ENCODE measurements at regions not wholly inside any gene's neighbourhood (a gene's known extent, or its start where the extent isn't known, plus 50 kb on each side); places are given as distances from the start of the nearest gene placed in this dataset.
"Not testable (repeated sequence)": the region's sequence is repeated elsewhere in the genome, so short reads cannot be mapped to it uniquely, and the experiment has no call there.

DNA sequence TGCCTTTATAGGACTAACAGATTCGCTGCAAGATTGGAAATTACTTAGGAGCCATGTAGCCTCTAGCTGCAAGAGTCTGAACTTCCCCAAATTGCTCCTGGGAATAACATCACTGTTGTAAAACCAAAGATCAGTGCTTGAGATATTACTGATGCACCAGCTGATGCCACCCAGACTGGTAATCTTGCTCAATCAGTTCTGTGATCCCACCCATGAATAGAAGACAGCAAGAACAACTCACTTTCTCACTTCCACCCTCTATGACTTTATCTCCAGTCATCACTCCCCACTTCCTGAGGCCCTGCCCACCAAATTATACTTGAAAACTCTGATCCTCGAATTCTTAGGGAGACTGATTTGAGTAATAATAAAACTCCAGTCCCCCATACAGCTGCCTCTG is 1011.1 kb downstream of the PLA2G4A start:
- no peak for DNase-seq (ENCODE audit: low spot score)

DNA sequence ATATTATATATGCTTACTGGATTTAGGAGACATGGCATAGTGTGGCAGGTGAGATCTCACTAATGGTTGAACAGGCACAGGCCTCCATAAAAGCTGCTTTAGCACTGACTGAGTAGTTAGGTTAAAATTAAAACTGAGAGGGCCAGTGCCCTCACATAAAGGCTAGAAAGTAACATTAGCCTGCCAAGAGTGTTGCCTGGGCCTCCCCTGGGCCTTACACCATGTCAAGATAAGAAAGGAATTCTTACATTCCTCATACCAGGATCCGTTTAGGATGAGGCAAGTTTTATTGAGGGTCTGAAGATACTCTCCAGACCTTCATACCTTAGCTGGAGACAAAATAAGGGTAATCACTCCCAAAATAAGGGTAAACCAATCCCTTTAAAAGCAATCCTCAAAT is 1011.8 kb downstream of the PLA2G4A start:
- no peak for DNase-seq (ENCODE audit: low spot score)

DNA sequence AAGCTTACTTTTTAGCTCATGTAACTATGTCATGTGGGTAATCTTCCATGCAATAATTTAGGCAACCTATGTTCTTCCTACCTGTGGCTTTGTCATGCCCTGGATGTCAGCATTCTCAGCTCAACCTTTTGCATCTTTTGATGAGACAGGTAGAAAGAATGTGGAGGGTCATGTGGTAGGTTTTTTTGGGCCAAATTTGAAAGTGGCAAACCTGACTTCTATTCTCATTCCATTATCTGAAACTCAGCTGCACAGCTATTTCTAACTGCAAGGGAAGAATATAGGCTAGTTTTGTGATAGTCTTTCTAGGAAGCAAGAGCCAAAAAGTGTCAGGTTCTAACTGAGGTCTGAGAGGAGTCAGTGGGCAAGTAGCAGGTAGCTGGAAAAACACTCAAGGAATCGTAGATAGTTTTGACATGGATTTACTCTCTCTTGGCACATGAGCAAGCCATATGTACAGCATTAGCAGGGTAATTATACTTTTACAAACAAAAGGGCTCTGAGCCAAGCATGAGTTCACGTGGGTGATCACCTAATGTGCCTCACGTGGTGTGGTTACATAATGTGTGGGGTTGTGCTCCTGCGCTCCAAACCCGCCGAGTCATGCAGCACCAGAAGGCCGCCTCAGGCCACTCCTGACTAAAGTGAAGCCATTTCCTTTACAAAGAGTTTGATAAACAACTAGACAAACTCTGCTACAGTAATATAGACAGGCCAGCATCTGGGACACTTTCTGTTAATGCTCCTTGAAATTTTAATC is 1013.8 kb downstream of the PLA2G4A start:
- no peak for DNase-seq (ENCODE audit: low spot score)

DNA sequence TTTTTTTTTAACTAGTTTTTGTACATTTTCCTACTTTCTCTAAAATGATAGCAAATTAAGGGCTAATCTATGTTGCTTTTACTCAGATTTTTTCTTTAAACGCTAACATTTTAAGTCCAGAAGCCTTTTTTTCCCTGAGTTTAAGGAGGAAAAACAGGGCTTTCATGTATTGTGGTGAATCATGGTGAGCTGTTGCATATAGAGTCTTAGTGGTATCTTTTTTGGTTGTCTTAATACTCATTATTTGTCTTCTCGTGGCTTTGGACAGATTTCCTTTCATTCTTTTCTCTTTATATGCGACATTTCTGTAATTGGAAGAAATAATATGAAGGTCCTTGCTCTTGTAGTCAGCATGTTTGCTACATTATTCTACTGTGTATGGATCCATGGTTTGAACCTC is 1015.6 kb downstream of the PLA2G4A start:
- no peak for DNase-seq (ENCODE audit: low spot score)

DNA sequence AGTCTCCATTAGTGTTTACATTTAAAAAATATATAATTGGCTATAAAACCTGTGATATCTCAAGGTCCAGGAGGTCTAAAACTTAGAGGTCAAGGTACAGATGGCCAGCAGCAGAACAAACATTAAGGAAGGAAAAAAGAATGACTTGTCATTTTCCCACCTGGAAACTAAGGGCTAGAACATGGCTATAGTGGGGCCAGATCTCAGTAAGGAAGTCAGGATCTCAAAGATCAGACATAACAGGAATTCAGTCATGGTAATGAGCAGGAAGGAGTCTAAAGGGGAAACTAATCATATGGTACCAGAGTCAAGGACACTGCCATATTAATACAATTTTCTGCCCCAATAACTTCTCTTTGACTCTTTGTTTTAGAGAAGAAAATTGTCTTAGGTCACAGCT is 1018.8 kb downstream of the PLA2G4A start:
- DNase-seq (ENCODE audit: low spot score): no peak

DNA sequence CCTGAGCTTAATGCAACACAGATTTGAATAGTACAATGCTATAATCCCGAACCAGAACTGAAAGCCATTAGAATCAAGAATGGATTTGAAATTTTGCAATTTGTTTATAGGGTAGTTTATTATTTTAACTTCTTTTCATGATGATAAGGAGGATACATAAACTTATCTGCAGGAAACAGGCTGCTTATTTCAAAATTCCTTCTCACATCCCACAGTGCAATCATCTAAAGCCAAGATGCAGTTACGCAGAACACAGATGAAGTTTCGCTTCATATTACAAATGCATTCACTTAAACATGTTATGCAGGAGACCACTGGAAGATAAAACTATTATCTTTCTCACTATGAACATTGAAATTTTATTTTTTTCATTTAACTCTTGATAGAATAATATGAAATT is 1019.6 kb downstream of the PLA2G4A start:
- no peak for DNase-seq (ENCODE audit: low spot score)

DNA sequence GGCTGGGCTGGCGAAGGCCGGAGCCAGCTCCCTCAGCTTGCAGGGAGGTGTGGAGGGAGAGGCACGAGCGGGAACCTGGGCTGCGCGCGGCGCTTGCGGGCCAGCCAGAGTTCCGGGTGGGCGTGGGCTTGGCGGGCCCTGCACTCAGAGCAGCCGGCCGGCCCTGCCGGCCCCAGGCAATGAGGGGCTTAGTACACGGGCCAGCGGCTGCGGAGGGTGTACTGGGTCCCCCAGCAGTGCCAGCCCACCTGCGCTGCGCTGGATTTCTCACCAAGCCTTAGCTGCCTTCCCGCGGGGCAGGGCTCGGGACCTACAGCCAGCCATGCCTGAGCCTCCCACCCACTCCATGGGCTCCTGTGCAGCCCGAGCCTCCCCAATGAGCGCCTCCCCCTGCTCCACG is 1021.4 kb downstream of the PLA2G4A start:
- DNase-seq (ENCODE audit: low spot score): not testable (repeated sequence)

DNA sequence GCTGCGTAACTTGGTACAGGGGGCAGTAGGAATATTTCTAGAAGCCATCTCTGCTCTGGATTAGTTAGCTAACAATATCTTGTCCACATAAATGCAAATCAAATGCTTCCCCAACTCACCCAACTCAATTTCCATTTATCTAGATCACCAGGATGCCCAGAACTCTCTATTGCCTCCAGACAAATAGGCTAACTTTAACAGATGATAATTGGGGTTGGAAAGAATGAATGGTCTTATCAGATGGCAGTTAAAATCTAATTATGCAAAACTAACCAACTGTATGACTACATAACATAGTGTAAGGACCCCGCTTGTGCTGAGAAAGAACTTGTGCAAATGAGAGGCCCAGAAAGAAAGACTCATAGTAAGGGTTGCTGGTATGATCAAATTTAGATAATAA is 1024.8 kb downstream of the PLA2G4A start:
- no peak for DNase-seq (ENCODE audit: low spot score)

DNA sequence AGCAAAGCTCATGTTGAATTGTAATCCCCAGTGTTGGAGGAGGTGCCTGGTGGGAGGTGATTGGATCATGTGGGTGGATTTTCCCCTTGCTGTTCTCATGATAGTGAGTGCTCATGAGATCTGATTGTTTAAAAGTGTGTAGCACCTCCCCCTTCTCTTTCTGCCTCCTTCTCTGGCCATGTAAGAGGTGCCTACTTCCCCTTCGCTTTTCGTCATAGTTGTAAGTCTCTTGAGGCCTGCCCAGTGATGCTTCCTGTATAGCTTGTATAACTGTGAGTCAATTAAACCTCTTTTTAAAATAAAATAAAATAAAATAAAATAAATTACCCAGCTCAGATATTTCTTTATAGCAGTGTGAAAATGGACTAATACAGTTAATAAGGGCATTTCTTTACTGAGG is 1025.7 kb downstream of the PLA2G4A start:
- DNase-seq (ENCODE audit: low spot score): no peak

DNA sequence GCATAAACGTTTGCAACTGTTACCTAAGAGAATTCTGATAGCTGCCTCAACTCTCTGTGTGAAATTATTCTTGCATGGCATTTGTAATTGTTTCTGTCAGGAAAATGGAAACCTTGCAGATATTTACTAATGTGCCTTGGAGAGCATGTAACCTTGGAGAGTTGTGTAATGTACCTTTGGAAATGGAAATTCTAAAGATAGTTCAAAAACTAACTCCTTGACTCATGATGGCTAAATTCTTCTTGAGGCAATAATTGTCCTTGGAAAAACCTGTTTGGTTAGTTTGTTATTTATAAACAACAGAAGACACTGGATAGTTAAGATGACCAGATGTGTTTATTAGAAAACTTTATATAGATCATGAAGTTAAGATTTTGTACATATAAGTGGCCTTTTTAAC is 1033.8 kb downstream of the PLA2G4A start:
- no peak for DNase-seq (ENCODE audit: low spot score)

DNA sequence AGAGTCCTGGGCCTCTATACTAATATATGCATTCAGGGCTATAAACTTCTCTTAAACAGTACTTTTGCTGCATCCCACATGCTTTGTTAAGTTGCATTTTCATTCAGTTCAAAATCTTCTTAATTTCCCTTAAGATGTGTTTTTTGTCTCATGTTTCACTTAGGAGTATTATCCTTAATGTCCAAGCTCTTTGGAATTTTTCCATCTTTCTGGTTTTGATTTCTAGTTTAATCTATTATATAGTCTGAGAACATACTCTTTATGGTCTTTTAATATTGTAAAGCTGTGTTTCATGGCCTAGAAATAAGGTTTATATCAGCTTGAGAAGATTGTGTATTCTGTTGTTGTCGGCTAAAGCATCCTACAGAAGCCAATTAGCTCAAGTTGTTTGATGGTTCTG is 1041.8 kb downstream of the PLA2G4A start:
- DNase-seq (ENCODE audit: low spot score): no peak

DNA sequence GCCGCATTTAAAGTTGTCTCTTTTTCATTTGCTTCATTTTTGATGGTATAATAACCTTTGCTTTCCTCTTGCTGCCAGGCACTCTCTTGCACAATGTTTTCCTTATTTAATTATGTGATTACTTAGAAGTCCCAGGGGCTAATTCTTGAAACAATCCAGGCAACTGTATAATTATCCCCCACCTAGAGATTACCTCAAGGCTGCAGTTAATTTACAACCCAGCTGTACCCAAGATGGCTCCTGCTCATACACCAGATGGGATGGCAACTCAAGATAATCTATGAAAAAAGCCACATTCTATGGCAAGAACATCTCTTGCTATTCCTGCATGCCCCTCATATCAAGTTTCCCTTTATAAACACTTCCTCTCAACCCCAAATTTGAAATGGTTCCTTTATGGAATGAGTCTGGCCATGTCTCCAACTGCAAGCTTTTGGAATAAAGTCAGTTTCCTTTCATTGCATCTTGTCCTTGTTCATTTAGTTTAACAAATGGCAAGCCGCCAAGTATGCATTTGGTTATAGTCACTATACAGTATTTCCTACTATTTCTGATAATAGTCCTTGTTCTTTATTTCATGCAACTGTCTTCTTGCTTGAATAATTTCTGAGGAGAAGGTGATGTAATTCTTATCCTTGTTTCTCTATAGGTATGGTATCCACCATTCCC is 1042.6 kb downstream of the PLA2G4A start:
- no peak for DNase-seq (ENCODE audit: low spot score)

DNA sequence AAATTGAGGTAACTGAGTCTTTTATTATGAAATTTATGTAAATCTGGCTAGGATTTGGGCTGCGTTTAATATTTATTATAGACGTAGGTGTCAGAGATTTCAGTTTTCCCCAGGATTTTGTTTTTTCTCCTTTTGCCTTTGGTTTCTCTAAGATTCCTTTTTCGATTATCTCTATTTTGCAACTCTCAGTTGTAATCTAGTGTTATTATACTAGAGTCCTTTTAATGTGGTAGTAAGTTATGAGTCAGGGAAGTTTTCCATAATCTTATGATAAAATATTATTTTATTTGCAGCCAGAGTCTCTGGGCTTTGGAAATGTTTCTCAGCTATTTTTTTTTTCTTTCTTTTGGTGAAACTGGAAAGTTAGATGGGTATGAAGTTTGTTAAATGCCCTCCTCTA is 1043.8 kb downstream of the PLA2G4A start:
- no peak for DNase-seq (ENCODE audit: low spot score)

DNA sequence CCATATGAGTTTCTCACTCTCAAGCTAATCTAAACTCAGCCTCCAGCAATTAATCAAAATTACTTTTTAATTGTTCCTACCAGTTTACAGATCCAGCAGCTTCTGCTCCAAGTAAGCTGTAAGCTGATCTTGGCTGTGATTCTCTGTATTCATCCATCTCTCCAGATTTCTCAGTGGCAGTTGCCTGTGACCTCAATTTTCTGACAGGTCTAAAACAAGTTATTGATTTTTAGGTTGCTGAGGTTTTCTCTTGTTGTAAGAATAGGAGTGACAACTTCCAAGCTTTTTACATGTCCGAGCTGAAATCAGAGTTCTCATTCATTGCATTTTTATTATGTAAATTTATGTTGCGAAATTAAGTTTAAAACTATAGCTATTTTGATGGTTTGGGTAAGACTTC is 1044.4 kb downstream of the PLA2G4A start:
- no peak for DNase-seq (ENCODE audit: low spot score)

DNA sequence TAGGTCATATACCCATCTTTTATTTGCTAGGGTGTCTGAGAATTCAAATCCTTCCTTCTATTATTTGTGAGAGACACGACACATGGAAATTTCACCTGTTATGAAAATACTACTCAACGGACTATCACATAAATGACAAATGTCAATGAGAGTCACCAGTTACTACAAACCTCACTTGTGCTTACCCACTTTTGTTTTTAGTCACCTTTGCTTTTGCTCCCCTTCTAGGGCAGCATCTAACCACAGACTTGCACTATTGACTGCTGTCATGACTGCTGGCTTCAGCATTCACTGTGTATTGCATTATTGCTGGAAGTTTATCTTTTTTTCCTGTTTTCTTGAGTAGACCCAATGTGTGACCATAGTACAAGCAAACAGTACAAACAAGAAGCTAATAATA is 1048.0 kb downstream of the PLA2G4A start:
- no peak for DNase-seq (ENCODE audit: low spot score)

DNA sequence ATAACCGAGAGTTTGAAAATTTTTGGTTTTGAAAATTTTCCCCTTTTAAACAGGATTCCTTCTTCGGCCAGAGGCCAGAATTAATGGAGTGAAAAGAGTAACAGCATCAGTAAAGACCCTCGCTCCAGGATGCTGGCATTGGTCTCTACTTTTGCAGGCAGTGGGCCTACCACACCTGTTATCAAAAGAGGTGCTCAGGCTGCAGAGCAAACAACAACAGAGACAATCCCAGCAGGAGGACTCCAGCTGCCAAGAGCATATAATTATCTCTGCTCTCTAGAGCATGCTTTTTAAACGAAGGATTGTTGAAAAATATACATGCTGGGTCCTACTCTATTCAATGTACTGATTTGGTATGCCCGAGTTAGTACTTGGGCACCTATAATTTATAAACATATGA is 1048.5 kb downstream of the PLA2G4A start:
- no peak for DNase-seq (ENCODE audit: low spot score)

DNA sequence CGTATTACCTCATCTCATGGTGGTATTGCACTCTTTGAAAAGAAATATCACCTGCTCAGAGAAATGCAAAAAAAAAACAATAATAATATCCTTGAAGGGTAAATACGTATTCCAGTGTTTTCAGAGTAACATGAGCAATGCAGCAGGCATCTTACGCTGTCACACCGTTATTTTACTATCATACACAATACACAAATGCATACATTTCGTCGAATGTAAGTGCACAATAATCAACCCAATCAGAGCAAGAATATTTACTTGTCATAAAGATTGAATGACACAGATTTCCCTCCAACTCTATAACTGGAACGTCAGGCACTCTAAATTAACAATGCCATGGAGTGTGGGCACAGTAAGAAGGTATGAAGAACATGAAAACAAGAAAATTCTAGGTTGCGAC is 1050.1 kb downstream of the PLA2G4A start:
- no peak for DNase-seq (ENCODE audit: low spot score)

DNA sequence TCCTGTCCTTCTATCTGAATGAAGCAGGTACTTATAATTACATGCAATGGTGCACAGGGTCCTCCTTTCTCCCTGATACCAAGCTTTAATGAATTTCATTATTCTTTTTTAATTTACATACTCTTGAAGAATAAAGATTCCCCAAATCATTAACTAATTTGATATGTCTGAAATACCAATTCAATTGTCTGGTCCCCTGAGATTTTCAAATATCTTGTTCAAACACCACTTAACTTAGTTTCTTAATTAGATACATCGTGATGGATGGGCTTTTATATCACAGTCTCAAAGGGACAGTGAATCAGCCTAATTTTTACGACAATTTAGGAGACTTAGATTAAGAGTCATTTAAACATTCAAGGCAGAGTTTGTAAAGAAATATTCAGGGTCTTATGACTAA is 1054.6 kb downstream of the PLA2G4A start:
- no peak for DNase-seq (ENCODE audit: low spot score)

DNA sequence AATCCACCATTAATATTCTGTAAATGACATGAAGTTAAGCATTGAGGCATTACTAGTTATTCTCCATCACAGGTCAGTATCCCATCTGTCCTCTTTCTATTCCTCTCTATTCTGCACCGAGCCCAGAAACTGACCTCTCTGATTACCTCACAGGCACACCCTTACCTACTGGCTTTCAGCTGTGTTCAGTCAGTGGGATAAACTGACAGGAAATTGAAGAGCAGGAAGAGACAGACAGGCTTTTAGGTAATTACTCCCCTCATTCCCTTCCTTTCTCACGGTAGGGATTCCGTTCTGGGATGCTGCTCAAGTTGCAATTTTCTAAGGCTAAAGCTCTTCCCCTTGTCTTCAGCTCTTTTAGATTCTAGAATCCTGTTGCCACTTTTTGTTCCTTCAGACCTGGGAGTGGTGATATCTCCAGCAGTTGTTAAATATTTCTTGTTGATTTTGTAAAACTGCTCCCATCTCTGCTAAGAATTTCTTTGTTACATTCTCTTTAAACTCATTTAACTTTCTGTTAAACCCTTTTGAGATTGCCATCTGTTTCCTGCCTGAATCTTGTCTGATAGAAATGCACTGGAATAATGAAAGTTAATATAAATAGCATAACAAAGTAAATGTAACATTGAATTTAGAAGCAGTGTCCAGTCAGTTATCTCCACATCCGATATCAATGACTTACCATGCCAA is 1063.4 kb downstream of the PLA2G4A start:
- no peak for DNase-seq (ENCODE audit: low spot score)

DNA sequence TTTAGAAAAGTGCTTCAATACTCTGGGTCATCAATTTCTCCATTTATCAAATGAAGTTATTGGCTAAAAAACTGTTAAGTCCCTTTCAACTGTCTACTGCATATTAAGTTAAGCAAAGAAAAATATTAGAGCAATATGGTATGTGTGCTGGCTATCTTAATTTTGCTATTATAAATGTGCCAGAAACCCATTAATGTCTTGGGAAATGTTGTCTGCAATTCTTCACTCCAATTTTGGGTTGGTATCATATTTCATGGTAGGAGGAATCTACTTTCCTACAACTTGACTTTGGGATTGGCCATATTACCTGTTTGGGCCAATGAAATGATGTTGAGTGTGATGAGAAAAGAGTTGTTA is 1063.9 kb downstream of the PLA2G4A start:
- DNase-seq (ENCODE audit: low spot score): no peak

DNA sequence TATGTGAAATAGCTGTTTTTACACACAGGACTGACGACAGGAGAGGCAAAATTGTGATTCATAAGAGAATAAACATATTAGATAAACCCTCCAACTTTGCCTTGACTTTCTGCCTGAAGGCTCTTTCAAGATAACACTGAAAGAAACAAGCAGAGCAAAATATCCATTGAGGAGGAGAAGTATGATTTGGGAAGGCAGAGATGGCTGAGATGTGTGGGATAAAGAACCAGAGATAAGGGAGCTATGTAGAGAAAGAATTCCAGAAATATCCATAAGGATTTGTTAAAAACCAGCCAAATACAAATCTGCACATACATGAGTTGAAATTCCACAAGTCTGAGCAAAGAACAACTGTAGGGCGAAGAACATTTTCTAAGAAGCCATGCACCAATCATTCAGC is 1064.7 kb downstream of the PLA2G4A start:
- DNase-seq (ENCODE audit: low spot score): no peak

DNA sequence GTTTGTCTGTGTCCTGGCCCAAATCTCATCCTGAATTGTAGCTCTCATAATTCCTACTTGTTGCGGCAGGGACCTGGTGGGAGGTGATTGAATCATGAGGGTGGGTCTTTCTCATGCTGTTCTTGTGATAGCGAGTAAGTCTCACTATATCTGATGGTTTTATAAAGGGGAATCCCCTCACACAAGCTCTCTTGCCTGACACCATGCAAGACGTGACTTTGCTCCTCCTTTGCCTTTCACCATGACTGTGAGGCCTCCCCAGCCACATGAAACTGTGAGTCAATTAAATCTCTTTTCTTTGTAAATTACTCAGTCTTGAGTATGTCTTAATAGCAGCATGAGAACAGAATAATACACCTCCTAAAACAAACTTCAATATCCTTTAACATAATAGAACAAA is 1065.6 kb downstream of the PLA2G4A start:
- no peak for DNase-seq (ENCODE audit: low spot score)

DNA sequence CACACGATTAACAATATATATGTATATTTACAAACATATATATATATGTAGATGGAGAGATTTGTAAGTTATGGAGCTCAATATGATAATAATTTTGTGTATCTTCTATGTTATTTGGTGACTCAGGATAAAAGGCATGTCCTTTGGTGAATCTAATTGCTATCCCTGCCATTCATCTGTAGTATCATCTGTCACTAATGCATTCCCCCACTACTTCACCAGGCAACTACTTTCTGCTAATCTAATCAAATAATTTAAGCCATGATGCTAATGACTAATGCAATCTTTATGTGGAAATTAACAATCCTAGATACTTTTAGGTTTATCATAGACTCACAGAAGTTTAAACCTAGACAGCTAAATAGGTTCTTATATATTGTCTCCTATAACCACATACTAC is 1074.5 kb downstream of the PLA2G4A start:
- no peak for DNase-seq (ENCODE audit: low spot score)

DNA sequence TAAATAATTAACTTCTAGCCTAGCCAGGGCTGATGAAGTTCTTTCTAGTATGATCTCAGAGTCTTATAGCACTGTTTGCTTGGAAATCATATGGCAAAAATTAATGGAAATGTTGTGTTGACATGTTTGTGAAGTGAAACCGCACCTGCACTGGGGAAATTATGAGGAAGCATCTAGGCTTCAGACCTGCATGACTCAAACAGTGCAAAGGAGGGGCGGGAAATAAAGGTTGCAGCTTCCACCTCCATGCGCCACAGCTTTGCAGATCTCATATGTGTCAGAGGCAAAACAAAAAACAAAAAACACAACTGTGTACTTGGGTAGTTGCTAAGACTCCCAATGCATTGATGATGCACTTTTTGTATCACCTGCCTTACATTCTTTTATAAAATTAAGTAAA is 1080.6 kb downstream of the PLA2G4A start:
- DNase-seq (ENCODE audit: low spot score): no peak
